Naive thymus-derived CD4-positive, alpha-beta T cell (primary cell): ENCODE measurements at regions not wholly inside any gene's neighbourhood (a gene's known extent, or its start where the extent isn't known, plus 50 kb on each side); places are given as distances from the start of the nearest gene placed in this dataset.

Experiments
- ATAC-seq: fragments of 150-1000 bp; cut with Tn5 transposase; 2 replicates; pipeline ENCODE4 v1.10.0; 2021; ENCODE audit warnings: mild to moderate bottlenecking, moderate library complexity
- CTCF ChIA-PET: fragments of 350-600 bp; sonication (Branson Sonifier 250); formaldehyde crosslinking; loops from one replicate; lab custom pipeline; 2021; ENCODE audit warnings: antibody characterized with exemption; lab: Charles Lee
- POLR2A ChIA-PET: fragments of 350-600 bp; sonication (Branson Sonifier 250); formaldehyde crosslinking; loops from one replicate; lab custom pipeline; 2021; ENCODE audit warnings: antibody characterized with exemption, inconsistent platforms; lab: Charles Lee
- DNase-seq, 9 donors: peaks; one replicate each; pipeline versions ENCODE4 v3.0.0 to v3.0.0-alpha.2; 2020 to 2022; ENCODE audit warnings: mixed read lengths in 1 of 9
- H3K27ac ChIP-seq: one replicate; pipeline ENCODE4 v1.7.0; 2013; ENCODE audit warnings: mild to moderate bottlenecking, low read depth, low read length, moderate library complexity
- H3K27me3 ChIP-seq, 2 donors: one replicate each; pipeline ENCODE4 v1.7.0; 2013; ENCODE audit warnings: low read length in 2 of 2, mild to moderate bottlenecking in 2 of 2, moderate library complexity in 2 of 2; ENCODE audit not compliant: control insufficient read depth in 2 of 2, insufficient read depth in 2 of 2
- H3K36me3 ChIP-seq, 3 experiments: 1 replicate in 2 of 3; 2 replicates in 1 of 3; pipeline ENCODE4 v1.7.0; 2013; ENCODE audit warnings: low read length in 3 of 3, mild to moderate bottlenecking in 3 of 3, moderate library complexity in 1 of 3; ENCODE audit not compliant: insufficient read depth in 3 of 3, control insufficient read depth in 2 of 3
- H3K4me1 ChIP-seq, 2 donors: one replicate each; pipeline ENCODE4 v1.7.0; 2013; ENCODE audit warnings: low read length in 2 of 2, mild to moderate bottlenecking in 2 of 2, moderate library complexity in 1 of 2; ENCODE audit not compliant: control insufficient read depth in 2 of 2, insufficient read depth in 2 of 2
- H3K4me3 ChIP-seq: 2 replicates; pipeline ENCODE4 v1.7.0; 2013; ENCODE audit warnings: mild to moderate bottlenecking, low read length
- H3K9me3 ChIP-seq, 3 experiments: 1 replicate in 2 of 3; 2 replicates in 1 of 3; pipeline ENCODE4 v1.7.0; 2013; ENCODE audit warnings: low read length in 3 of 3; ENCODE audit not compliant: control insufficient read depth in 2 of 3
- H3K27ac Mint-ChIP-seq, 9 donors: one replicate each; pipeline ENCODE4 v1.8.0; 2020 to 2022; ENCODE audit warnings: mixed read lengths in 9 of 9, mild to moderate bottlenecking in 8 of 9, moderate library complexity in 5 of 9, inconsistent platforms in 2 of 9
- H3K27me3 Mint-ChIP-seq, 5 donors: one replicate each; pipeline ENCODE4 v1.8.0; 2021 to 2022; ENCODE audit warnings: mixed read lengths in 5 of 5, mild to moderate bottlenecking in 1 of 5
- H3K36me3 Mint-ChIP-seq, 5 donors: one replicate each; pipeline ENCODE4 v1.8.0; 2020 to 2022; ENCODE audit warnings: mixed read lengths in 5 of 5, mild to moderate bottlenecking in 3 of 5, inconsistent platforms in 1 of 5
- H3K4me1 Mint-ChIP-seq, 7 donors: one replicate each; pipeline ENCODE4 v1.8.0; 2020 to 2022; ENCODE audit warnings: mixed read lengths in 7 of 7, mild to moderate bottlenecking in 3 of 7, inconsistent platforms in 1 of 7
- H3K4me3 Mint-ChIP-seq, 10 donors: one replicate each; pipeline ENCODE4 v1.8.0; 2020 to 2022; ENCODE audit warnings: mild to moderate bottlenecking in 10 of 10, mixed read lengths in 10 of 10, moderate library complexity in 6 of 10, inconsistent platforms in 2 of 10
- H3K9me3 Mint-ChIP-seq, 11 donors: one replicate each; pipeline ENCODE4 v1.8.0; 2020 to 2022; ENCODE audit warnings: mixed read lengths in 11 of 11, mild to moderate bottlenecking in 4 of 11, inconsistent platforms in 1 of 11, moderate library complexity in 1 of 11
- intact Hi-C, 2 donors: fragments of 100-400 bp; cut with micrococcal nuclease; formaldehyde crosslinking; loops; one replicate each; pipeline ENCODE4 v1.15.1; 2023

DNA sequence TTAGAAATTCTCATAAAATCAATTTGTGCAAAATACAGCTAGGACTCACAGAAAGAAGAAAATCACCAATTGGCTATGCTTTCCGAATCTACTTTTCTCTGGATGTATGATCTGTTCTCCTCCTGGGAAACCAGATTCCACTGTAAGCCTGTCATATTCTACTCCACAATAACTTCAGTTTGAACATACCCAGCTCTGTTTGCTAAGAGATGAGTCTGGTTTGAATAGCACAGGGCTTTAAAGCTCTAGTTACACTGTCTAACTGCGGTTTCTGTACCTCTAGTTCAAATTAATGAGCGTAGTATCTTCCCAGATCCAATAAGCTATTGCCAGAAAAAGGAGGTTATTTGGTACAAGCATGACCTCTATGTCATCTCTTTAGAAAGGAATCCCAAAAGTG is 270.1 kb downstream of the DAD1 start:
- H3K4me1 ChIP-seq = no peaks in the 10 kb centered on the region
- H3K27ac ChIP-seq = no peak overlapping the region
- no peaks in the 10 kb centered on the region for H3K27me3 ChIP-seq
- ChIA-PET CTCF (no interaction called here), POLR2A (interaction anchor here (1.2 to 1.8 kb wide), 2 partner anchors 171 to 250 kb away, joined by 3 read pairs; no protein-coding TSS in a partner anchor)
- H3K27ac Mint-ChIP-seq = peak overlapping the region in 4 of 9 donors; percentile 52 to 82 (median 62)
- H3K36me3 Mint-ChIP-seq = no peaks in the 10 kb centered on the region
- DNase-seq (no peak), ATAC-seq (no peak)
- peaks cover 0 to 1% (median 0%) of the 10 kb centered on the region in 7 donors for H3K4me1 Mint-ChIP-seq
- H3K9me3 ChIP-seq = no peaks in the 10 kb centered on the region
- no peaks in the 10 kb centered on the region for H3K36me3 ChIP-seq
- H3K4me3 ChIP-seq = no peak overlapping the region
- peak overlapping the region in 4 of 10 donors; percentile 16 to 74 (median 57) for H3K4me3 Mint-ChIP-seq
- no peaks in the 10 kb centered on the region for H3K27me3 Mint-ChIP-seq
- intact Hi-C loops = loop anchor here (5.0 to 10.0 kb wide), 3 partner anchors 58 to 176 kb away; no protein-coding TSS in a partner anchor
- H3K9me3 Mint-ChIP-seq = no peaks in the 10 kb centered on the region

GRCh38 chr14:22316473-22316872 is 272.6 kb downstream of the DAD1 start:
- no peak overlapping the region for H3K27ac ChIP-seq
- DNase-seq (no peak), ATAC-seq (no peak)
- Mint-ChIP-seq H3K27ac (peak overlapping the region in 2 of 9 donors; percentile 31 to 68), H3K4me1 (peaks cover 0 to 3% (median 0%) of the 10 kb centered on the region in 7 donors), H3K9me3 (no peaks in the 10 kb centered on the region), H3K27me3 (no peaks in the 10 kb centered on the region), H3K4me3 (peak overlapping the region in 1 of 10 donors; percentile 21), H3K36me3 (no peaks in the 10 kb centered on the region)
- H3K36me3 ChIP-seq = no peaks in the 10 kb centered on the region
- H3K27me3 ChIP-seq = no peaks in the 10 kb centered on the region
- H3K4me1 ChIP-seq = no peaks in the 10 kb centered on the region
- H3K4me3 ChIP-seq = no peak overlapping the region
- no peaks in the 10 kb centered on the region for H3K9me3 ChIP-seq
- CTCF ChIA-PET = no interaction called here
- POLR2A ChIA-PET = no interaction called here
- intact Hi-C loops = loop anchor here (5.0 to 10.0 kb wide), 3 partner anchors 61 to 178 kb away; no protein-coding TSS in a partner anchor

DNA sequence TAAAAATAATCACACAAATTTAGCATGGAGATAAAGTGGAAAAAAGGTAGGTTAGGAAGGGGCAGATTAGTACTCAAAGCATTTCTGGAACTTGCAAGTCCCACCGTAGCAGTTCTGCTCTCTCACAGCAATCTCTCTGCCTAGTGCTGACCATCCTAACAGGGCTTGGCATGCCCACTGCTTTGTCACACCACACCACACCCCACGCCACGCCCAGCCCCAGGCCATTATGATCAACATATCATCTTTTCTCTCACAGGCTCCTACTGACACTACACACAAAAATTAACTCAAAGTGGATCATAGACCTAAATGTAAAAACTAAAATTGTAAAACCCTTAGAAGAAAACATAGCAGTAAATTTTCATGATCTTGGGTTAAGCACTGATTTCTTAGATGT is 273.7 kb downstream of the DAD1 start:
- Histone ChIP-seq H3K4me3 (no peak overlapping the region), H3K9me3 (no peaks in the 10 kb centered on the region), H3K27ac (no peak overlapping the region), H3K27me3 (no peaks in the 10 kb centered on the region), H3K36me3 (no peaks in the 10 kb centered on the region), H3K4me1 (no peaks in the 10 kb centered on the region)
- Mint-ChIP-seq H3K4me3 (peak overlapping the region in 3 of 10 donors; percentile 35 to 51 (median 45)), H3K4me1 (peaks cover 0 to 3% (median 0%) of the 10 kb centered on the region in 7 donors), H3K36me3 (no peaks in the 10 kb centered on the region), H3K9me3 (no peaks in the 10 kb centered on the region), H3K27ac (peak overlapping the region in 5 of 9 donors; percentile 8 to 54 (median 41)), H3K27me3 (no peaks in the 10 kb centered on the region)
- ChIA-PET CTCF (no interaction called here), POLR2A (no interaction called here)
- no peak for DNase-seq
- no peak for ATAC-seq
- intact Hi-C loops = loop anchor here (2.0 to 10.0 kb wide), 4 partner anchors 62 to 241 kb away; no protein-coding TSS in a partner anchor

DNA sequence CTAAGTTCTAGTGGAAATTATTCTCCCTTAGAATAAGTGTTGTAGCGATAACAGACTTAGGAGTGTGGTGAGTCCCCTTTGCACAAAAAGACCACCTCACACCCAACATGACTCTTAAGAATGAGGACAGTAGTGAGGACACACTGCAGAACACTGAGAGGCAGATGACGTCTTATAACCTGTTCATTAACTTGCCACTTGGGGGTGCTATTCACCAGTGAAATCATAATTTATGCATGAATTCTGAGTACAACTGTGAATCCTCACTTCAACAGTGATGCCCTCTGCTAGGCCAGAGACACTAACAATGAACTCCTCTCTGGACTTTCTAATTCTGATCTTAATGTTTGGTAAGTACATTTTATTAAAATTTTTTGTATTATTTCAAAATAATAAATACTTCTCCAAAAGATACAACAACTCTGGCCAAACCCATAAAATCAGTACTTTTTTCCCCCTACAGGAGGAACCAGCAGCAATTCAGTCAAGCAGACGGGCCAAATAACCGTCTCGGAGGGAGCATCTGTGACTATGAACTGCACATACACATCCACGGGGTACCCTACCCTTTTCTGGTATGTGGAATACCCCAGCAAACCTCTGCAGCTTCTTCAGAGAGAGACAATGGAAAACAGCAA is 274.7 kb downstream of the DAD1 start:
- intact Hi-C loops = loop anchor here (1.0 to 10.0 kb wide), 5 partner anchors 11 to 258 kb away; no protein-coding TSS in a partner anchor
- peak overlapping the region in 5 of 9 donors; percentile 59 to 80 (median 73) for H3K27ac Mint-ChIP-seq
- peaks cover 0 to 4% (median 0%) of the 10 kb centered on the region in 7 donors for H3K4me1 Mint-ChIP-seq
- peak in 3 of 9 donors; percentile 4 to 32 (median 19) for DNase-seq
- no peak overlapping the region for H3K4me3 ChIP-seq
- no peaks in the 10 kb centered on the region for H3K27me3 ChIP-seq
- ATAC-seq = peak; percentile 76
- H3K27ac ChIP-seq = no peak overlapping the region
- H3K9me3 ChIP-seq = no peaks in the 10 kb centered on the region
- H3K36me3 Mint-ChIP-seq = no peaks in the 10 kb centered on the region
- ChIA-PET CTCF (no interaction called here), POLR2A (no interaction called here)
- no peaks in the 10 kb centered on the region for H3K9me3 Mint-ChIP-seq
- H3K36me3 ChIP-seq = no peaks in the 10 kb centered on the region
- H3K4me1 ChIP-seq = no peaks in the 10 kb centered on the region
- no peaks in the 10 kb centered on the region for H3K27me3 Mint-ChIP-seq
- H3K4me3 Mint-ChIP-seq = peak overlapping the region in 7 of 10 donors; percentile 42 to 83 (median 60)

DNA sequence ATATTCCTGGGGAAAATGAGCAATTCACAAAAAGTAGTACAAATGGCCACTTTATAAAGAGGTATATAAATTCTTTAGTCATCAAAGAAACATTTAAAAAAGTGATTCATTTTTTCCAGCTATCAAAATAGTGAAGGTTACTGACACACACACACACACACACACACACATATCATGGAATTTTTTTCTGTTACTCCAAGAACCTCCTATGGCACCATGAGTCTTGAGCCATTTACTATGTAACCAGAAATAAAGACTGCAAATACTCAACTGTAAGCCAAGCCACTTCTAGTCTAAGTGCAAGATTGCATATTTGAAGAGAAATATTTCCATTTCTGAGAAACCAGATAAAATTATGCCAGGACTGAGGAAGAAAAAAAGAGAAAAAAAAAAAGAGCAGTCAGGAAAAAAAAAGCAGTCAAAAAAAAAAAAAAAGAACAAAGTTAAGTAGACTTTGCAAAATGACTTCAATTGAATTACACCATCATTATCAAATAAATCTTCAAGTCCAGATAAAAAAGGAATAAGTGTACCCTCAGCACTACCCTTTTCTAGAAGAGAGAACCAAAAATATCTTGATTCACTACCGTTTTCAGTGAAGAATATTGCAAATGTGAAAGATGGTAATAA is 275.7 kb downstream of the DAD1 start:
- CTCF ChIA-PET = no interaction called here

DNA sequence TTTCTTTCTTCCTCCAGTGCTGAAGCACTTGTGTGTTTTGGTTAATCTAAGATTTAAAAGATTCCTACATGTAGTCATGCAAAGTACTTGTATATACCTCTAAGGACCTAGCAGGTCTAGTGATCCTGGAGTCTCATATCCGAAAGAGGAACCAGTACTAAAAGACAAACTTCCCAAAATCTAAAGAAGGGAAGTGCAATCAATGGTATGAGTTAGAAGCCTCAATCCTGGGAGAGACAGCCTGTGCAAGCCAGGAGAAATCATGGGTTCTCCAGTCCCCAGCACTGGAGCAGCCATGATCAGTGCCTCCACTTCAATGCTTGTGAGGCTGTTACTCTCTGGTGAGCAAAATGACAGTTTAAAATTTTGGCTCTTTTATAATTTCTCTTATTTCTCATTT is 277.4 kb downstream of the DAD1 start:
- ATAC-seq = peak; percentile 49
- Histone ChIP-seq H3K9me3 (no peaks in the 10 kb centered on the region), H3K4me1 (no peaks in the 10 kb centered on the region), H3K27ac (no peak overlapping the region), H3K27me3 (no peaks in the 10 kb centered on the region), H3K4me3 (no peak overlapping the region), H3K36me3 (no peaks in the 10 kb centered on the region)
- Mint-ChIP-seq H3K4me3 (no peak overlapping the region), H3K27me3 (no peaks in the 10 kb centered on the region), H3K4me1 (peaks cover 0 to 4% (median 0%) of the 10 kb centered on the region in 7 donors), H3K36me3 (no peaks in the 10 kb centered on the region), H3K9me3 (no peaks in the 10 kb centered on the region), H3K27ac (no peak overlapping the region)
- CTCF ChIA-PET = no interaction called here
- intact Hi-C loops = loop anchor here (5.0 to 10.0 kb wide), 3 partner anchors 73 to 261 kb away; no protein-coding TSS in a partner anchor
- no peak for DNase-seq
- POLR2A ChIA-PET = no interaction called here

More for the DNA sequence above, 275.7 kb downstream of the DAD1 start:
- Mint-ChIP-seq H3K9me3 (no peaks in the 10 kb centered on the region), H3K27me3 (no peaks in the 10 kb centered on the region), H3K27ac (peak overlapping the region in 5 of 9 donors; percentile 25 to 67 (median 48)), H3K36me3 (no peaks in the 10 kb centered on the region), H3K4me1 (peaks cover 0 to 4% (median 0%) of the 10 kb centered on the region in 7 donors), H3K4me3 (peak overlapping the region in 3 of 10 donors; percentile 27 to 63 (median 33))
- Histone ChIP-seq H3K9me3 (no peaks in the 10 kb centered on the region), H3K4me3 (no peak overlapping the region), H3K27ac (no peak overlapping the region), H3K36me3 (no peaks in the 10 kb centered on the region), H3K4me1 (no peaks in the 10 kb centered on the region), H3K27me3 (no peaks in the 10 kb centered on the region)
- DNase-seq = no peak
- POLR2A ChIA-PET = no interaction called here
- ATAC-seq = no peak
- intact Hi-C loops = loop anchor here (5.0 to 10.0 kb wide), 3 partner anchors 72 to 259 kb away; no protein-coding TSS in a partner anchor
